Kidney epithelial cell (primary cell): ENCODE measurements at regions not wholly inside any gene's neighbourhood (a gene's known extent, or its start where the extent isn't known, plus 50 kb on each side); places are given as distances from the start of the nearest gene placed in this dataset.

Source experiments
- DNase-seq: peaks from one replicate; pipeline ENCODE4 v3.0.0-alpha.2; 2010; ENCODE audit warnings: low read depth
- H3K27me3 ChIP-seq: 2 replicates; pipeline ENCODE4 v1.6.0; 2011; ENCODE audit warnings: low read length; ENCODE audit not compliant: control insufficient read depth, insufficient read depth
- H3K36me3 ChIP-seq: 2 replicates; pipeline ENCODE4 v1.5.1; 2011; ENCODE audit warnings: low read length; ENCODE audit not compliant: control insufficient read depth, insufficient read depth
- H3K4me3 ChIP-seq: 2 replicates; pipeline ENCODE4 v1.5.1; 2011; ENCODE audit warnings: low read depth, mild to moderate bottlenecking, control low read depth, low read length
- CTCF ChIP-seq: IDR thresholded peaks from 2 replicates; pipeline ENCODE4 v1.5.1; 2011; ENCODE audit warnings: mild to moderate bottlenecking, moderate library complexity, low read length, control low read depth, inconsistent platforms; ENCODE audit not compliant: insufficient read depth, poor library complexity, severe bottlenecking

- Histone ChIP-seq H3K27me3 (no peaks in the 10 kb centered on the region), H3K36me3 (no peaks in the 10 kb centered on the region), H3K4me3 (no peak overlapping the region)
- DNase-seq, result no peak
- no peak for TF ChIP-seq CTCF
Measured at GRCh38 chr22:49146511-49146910, 681.2 kb downstream of the BRD1 start.

- Histone ChIP-seq H3K27me3 (no peaks in the 10 kb centered on the region), H3K36me3 (no peaks in the 10 kb centered on the region), H3K4me3 (no peak overlapping the region)
- DNase-seq, result no peak
- no peak for TF ChIP-seq CTCF
Measured at GRCh38 chr22:49143812-49144211, 683.9 kb downstream of the BRD1 start.

- TF ChIP-seq CTCF, result no peak
- Histone ChIP-seq H3K4me3 (no peak overlapping the region), H3K27me3 (no peaks in the 10 kb centered on the region), H3K36me3 (no peaks in the 10 kb centered on the region)
- no peak for DNase-seq
Measured at GRCh38 chr22:49142891-49143290, 684.8 kb downstream of the BRD1 start.

GRCh38 chr22:49142296-49142695 lies 685.4 kb downstream of the BRD1 start:
- no peaks in the 10 kb centered on the region for H3K27me3 ChIP-seq
- no peaks in the 10 kb centered on the region for H3K36me3 ChIP-seq
- TF ChIP-seq CTCF, result no peak
- DNase-seq, result no peak
- no peak overlapping the region for H3K4me3 ChIP-seq

- TF ChIP-seq CTCF, result no peak
- Histone ChIP-seq H3K36me3 (no peaks in the 10 kb centered on the region), H3K4me3 (no peak overlapping the region), H3K27me3 (no peaks in the 10 kb centered on the region)
- DNase-seq, result no peak
Measured at GRCh38 chr22:49141761-49142160, 685.9 kb downstream of the BRD1 start.

DNA sequence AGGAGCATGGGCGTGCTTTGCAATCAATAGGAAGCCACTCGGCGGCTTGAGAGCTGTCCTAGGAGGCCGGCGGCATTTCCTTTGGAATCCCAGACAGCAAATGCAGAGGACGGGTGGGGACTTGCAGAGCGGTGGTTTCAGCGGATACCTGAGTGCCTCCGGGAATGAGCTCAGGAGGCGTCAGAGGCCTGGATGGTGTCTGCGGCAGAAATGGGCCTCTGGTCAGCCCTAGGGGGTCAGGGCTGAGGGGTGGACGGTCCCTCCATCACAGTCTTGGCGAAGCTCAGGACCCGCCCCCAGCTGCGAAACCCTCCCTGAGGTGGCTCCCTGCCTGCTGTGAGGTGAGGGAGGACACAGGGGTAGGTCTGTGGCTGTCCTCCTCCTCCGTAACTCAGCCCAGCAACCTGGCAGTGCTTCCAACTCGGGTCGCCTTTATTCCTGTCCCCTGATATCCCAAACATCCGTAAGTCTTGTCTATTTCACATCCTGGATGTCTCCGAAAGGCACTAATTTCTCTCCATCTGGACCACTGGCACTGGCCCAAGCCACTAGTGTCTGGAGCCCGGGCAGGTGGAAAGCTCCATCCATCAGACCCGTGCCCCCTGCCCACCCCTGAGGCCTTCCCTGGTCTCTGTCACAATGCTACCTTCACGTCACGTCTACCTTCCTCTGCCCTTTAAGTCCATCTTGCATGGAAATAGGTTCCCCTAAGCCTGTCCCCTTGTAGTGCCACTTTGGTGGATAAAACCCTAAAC lies 686.6 kb downstream of the BRD1 start:
- no peak for TF ChIP-seq CTCF
- H3K36me3 ChIP-seq, result no peaks in the 10 kb centered on the region
- H3K4me3 ChIP-seq, result no peak overlapping the region
- DNase-seq, result no peak
- H3K27me3 ChIP-seq, result no peaks in the 10 kb centered on the region
